ENCODE measurements at regions not wholly inside any gene's neighbourhood (a gene's known extent, or its start where the extent isn't known, plus 50 kb on each side); places are given as distances from the start of the nearest gene placed in this dataset.

GRCh38 chr20:6562111-6562510, 205.4 kb upstream of the BMP2 start:
- WGBS (ENCODE audit: insufficient coverage, insufficient read length): no CpG with 5 or more reads among the region's 3 CpGs
- Histone ChIP-seq H3K4me1 (ENCODE audit: control insufficient read depth, insufficient read depth, low read length) (no peaks in the 10 kb centered on the region), H3K27me3 (ENCODE audit: control insufficient read depth, insufficient read depth, low read length) (no peaks in the 10 kb centered on the region), H3K9me3 (ENCODE audit: control insufficient read depth, insufficient read depth, low read length) (no peaks in the 10 kb centered on the region), H3K36me3 (ENCODE audit: control insufficient read depth, insufficient read depth, low read length) (no peaks in the 10 kb centered on the region), H3K27ac (ENCODE audit: low read length) (no peak overlapping the region), H3K4me3 (ENCODE audit: low read length) (no peak overlapping the region)
- DNase-seq (ENCODE audit: low read depth, low spot score): no peak

DNA sequence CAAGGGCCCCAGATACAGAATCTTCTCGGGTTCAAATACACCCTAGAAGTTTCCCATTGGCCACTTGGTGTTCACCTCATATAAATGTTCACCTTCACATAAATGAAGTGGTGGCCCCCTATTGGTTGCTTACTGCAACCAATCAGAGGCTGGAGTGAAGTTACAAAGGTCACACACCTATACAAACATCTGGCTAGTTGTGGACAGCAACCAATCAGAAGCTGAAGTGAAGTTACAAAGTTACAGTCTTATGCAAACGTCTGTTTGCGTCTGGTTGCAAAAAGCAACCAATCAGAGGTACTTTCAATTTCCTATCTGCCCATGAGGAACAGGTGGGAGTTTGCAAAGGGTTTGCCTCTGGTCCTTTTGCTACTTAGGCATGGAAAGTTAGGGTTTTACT, 206.5 kb upstream of the BMP2 start:
- Histone ChIP-seq H3K4me3 (ENCODE audit: low read length) (no peak overlapping the region), H3K27ac (ENCODE audit: low read length) (no peak overlapping the region), H3K9me3 (ENCODE audit: control insufficient read depth, insufficient read depth, low read length) (no peaks in the 10 kb centered on the region), H3K4me1 (ENCODE audit: control insufficient read depth, insufficient read depth, low read length) (no peaks in the 10 kb centered on the region), H3K27me3 (ENCODE audit: control insufficient read depth, insufficient read depth, low read length) (no peaks in the 10 kb centered on the region), H3K36me3 (ENCODE audit: control insufficient read depth, insufficient read depth, low read length) (no peaks in the 10 kb centered on the region)
- DNase-seq (ENCODE audit: low read depth, low spot score): no peak
- WGBS (ENCODE audit: insufficient coverage, insufficient read length): no CpG with 5 or more reads among the region's 3 CpGs

DNA sequence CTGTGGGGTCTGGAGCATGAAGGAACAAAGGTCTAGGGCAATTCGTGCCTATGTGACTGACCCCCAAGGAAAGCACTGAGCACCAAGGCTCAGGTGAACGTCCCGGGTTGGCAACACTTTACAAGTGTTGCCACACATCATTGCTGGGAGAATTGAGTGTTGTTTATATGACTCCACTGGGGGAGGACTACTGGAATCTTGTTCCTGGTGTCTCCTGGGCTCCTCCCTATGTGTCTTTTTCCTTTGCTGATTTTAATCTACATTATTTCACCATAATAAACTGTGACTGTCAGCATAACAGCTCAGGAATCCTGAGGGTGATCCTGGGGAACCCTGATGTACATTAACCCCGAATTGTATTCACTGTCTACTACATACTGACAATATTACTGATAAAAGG, 207.7 kb upstream of the BMP2 start:
- Histone ChIP-seq H3K4me3 (ENCODE audit: low read length) (no peak overlapping the region), H3K27ac (ENCODE audit: low read length) (no peak overlapping the region), H3K27me3 (ENCODE audit: control insufficient read depth, insufficient read depth, low read length) (no peaks in the 10 kb centered on the region), H3K4me1 (ENCODE audit: control insufficient read depth, insufficient read depth, low read length) (no peaks in the 10 kb centered on the region), H3K36me3 (ENCODE audit: control insufficient read depth, insufficient read depth, low read length) (no peaks in the 10 kb centered on the region), H3K9me3 (ENCODE audit: control insufficient read depth, insufficient read depth, low read length) (no peaks in the 10 kb centered on the region)
- no CpG with 5 or more reads among the region's 4 CpGs for WGBS (ENCODE audit: insufficient coverage, insufficient read length)
- no peak for DNase-seq (ENCODE audit: low read depth, low spot score)

DNA sequence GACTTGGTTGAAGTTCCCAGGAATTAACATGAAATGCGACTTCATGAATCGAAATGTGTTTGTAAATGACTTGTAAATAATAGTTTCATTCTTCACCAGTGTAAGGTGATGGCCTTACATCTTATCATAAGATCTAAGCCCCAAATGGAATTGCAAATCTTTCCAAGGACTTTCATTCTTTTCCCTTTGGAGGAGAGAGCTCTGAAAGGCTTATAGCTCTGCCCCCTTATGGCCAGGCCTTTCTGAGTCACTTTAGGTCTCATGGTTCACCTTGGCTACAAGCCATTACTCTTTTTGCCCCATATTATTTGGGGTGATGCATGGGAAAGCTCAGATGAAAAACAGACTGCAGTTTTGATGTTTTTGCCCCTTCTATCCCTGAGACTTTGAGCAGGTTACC, 209.1 kb upstream of the BMP2 start:
- no CpG with 5 or more reads among the region's 2 CpGs for WGBS (ENCODE audit: insufficient coverage, insufficient read length)
- DNase-seq (ENCODE audit: low read depth, low spot score): no peak
- H3K27ac ChIP-seq (ENCODE audit: low read length): no peak overlapping the region
- H3K9me3 ChIP-seq (ENCODE audit: control insufficient read depth, insufficient read depth, low read length): no peaks in the 10 kb centered on the region
- H3K4me1 ChIP-seq (ENCODE audit: control insufficient read depth, insufficient read depth, low read length): no peaks in the 10 kb centered on the region
- no peaks in the 10 kb centered on the region for H3K27me3 ChIP-seq (ENCODE audit: control insufficient read depth, insufficient read depth, low read length)
- no peak overlapping the region for H3K4me3 ChIP-seq (ENCODE audit: low read length)
- no peaks in the 10 kb centered on the region for H3K36me3 ChIP-seq (ENCODE audit: control insufficient read depth, insufficient read depth, low read length)

DNA sequence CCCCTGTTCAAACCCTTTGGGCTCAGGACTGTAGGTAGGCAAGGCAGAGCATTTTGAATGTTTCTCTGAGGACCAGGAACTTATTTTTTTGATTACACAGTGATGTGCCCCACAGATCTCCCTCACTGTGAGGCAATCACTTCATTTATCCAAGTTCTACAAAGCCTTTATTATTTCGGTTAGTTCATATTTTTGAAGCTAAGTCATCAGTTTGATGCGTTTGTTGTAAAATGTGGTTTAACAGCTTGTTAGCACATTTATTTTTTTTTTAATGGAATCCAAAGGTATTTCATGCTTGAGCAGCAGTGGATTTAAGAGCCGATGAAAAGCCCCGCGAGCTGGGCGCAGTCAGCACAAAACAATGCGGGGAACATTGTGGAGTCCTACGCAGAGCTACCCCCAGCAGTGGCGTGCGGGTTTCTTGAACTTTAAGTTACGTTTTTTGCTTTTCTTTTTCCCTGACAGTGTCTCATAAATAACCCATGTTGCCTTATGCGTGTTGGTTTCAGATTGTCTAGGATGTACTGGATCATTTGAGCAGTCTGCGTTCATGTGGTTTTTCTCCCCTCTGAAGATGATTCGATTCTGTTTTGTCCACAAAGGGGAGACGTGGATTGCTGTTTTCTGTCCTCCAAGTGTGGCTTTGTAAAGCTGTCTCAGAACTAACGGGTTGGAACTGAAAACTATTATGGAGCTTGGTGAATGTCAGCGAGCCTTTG, 233.6 kb upstream of the BMP2 start:
- WGBS (ENCODE audit: insufficient coverage, insufficient read length): no CpG with 5 or more reads among the region's 17 CpGs
- H3K27ac ChIP-seq (ENCODE audit: low read length): no peak overlapping the region

GRCh38 chr20:6533351-6533750, 234.1 kb upstream of the BMP2 start:
- Histone ChIP-seq H3K27ac (ENCODE audit: low read length) (no peak overlapping the region), H3K36me3 (ENCODE audit: control insufficient read depth, insufficient read depth, low read length) (no peaks in the 10 kb centered on the region), H3K27me3 (ENCODE audit: control insufficient read depth, insufficient read depth, low read length) (no peaks in the 10 kb centered on the region), H3K9me3 (ENCODE audit: control insufficient read depth, insufficient read depth, low read length) (no peaks in the 10 kb centered on the region), H3K4me3 (ENCODE audit: low read length) (no peak overlapping the region), H3K4me1 (ENCODE audit: control insufficient read depth, insufficient read depth, low read length) (no peaks in the 10 kb centered on the region)
- DNase-seq (ENCODE audit: low read depth, low spot score): no peak
- WGBS (ENCODE audit: insufficient coverage, insufficient read length): no CpG with 5 or more reads among the region's 2 CpGs

More for the DNA sequence above, 233.6 kb upstream of the BMP2 start:
- Histone ChIP-seq H3K9me3 (ENCODE audit: control insufficient read depth, insufficient read depth, low read length) (no peaks in the 10 kb centered on the region), H3K36me3 (ENCODE audit: control insufficient read depth, insufficient read depth, low read length) (no peaks in the 10 kb centered on the region), H3K4me1 (ENCODE audit: control insufficient read depth, insufficient read depth, low read length) (no peaks in the 10 kb centered on the region), H3K27me3 (ENCODE audit: control insufficient read depth, insufficient read depth, low read length) (no peaks in the 10 kb centered on the region), H3K4me3 (ENCODE audit: low read length) (no peak overlapping the region)
- DNase-seq (ENCODE audit: low read depth, low spot score): no peak

GRCh38 chr20:6530779-6531315, 236.6 kb upstream of the BMP2 start:
- Histone ChIP-seq H3K27me3 (ENCODE audit: control insufficient read depth, insufficient read depth, low read length) (no peaks in the 10 kb centered on the region), H3K4me1 (ENCODE audit: control insufficient read depth, insufficient read depth, low read length) (no peaks in the 10 kb centered on the region), H3K9me3 (ENCODE audit: control insufficient read depth, insufficient read depth, low read length) (no peaks in the 10 kb centered on the region), H3K4me3 (ENCODE audit: low read length) (no peak overlapping the region), H3K27ac (ENCODE audit: low read length) (no peak overlapping the region), H3K36me3 (ENCODE audit: control insufficient read depth, insufficient read depth, low read length) (no peaks in the 10 kb centered on the region)
- WGBS (ENCODE audit: insufficient coverage, insufficient read length): no CpG with 5 or more reads among the region's 3 CpGs
- no peak for DNase-seq (ENCODE audit: low read depth, low spot score)

- Histone ChIP-seq H3K27ac (ENCODE audit: low read length) (no peak overlapping the region), H3K9me3 (ENCODE audit: control insufficient read depth, insufficient read depth, low read length) (no peaks in the 10 kb centered on the region), H3K27me3 (ENCODE audit: control insufficient read depth, insufficient read depth, low read length) (no peaks in the 10 kb centered on the region), H3K4me1 (ENCODE audit: control insufficient read depth, insufficient read depth, low read length) (no peaks in the 10 kb centered on the region), H3K4me3 (ENCODE audit: low read length) (no peak overlapping the region), H3K36me3 (ENCODE audit: control insufficient read depth, insufficient read depth, low read length) (no peaks in the 10 kb centered on the region)
- no peak for DNase-seq (ENCODE audit: low read depth, low spot score)
Measured at GRCh38 chr20:6530254-6530653, 237.2 kb upstream of the BMP2 start.

- no peaks in the 10 kb centered on the region for H3K4me1 ChIP-seq (ENCODE audit: control insufficient read depth, insufficient read depth, low read length)
- H3K27me3 ChIP-seq (ENCODE audit: control insufficient read depth, insufficient read depth, low read length): no peaks in the 10 kb centered on the region
- H3K36me3 ChIP-seq (ENCODE audit: control insufficient read depth, insufficient read depth, low read length): no peaks in the 10 kb centered on the region
- H3K4me3 ChIP-seq (ENCODE audit: low read length): no peak overlapping the region
- no peak overlapping the region for H3K27ac ChIP-seq (ENCODE audit: low read length)
- DNase-seq (ENCODE audit: low read depth, low spot score): peak; percentile 7
- no CpG with 5 or more reads among the region's 6 CpGs for WGBS (ENCODE audit: insufficient coverage, insufficient read length)
- no peaks in the 10 kb centered on the region for H3K9me3 ChIP-seq (ENCODE audit: control insufficient read depth, insufficient read depth, low read length)
Measured at GRCh38 chr20:6525447-6526303, 241.8 kb upstream of the BMP2 start.

GRCh38 chr20:6524305-6524704, 243.2 kb upstream of the BMP2 start:
- Histone ChIP-seq H3K36me3 (ENCODE audit: control insufficient read depth, insufficient read depth, low read length) (no peaks in the 10 kb centered on the region), H3K27me3 (ENCODE audit: control insufficient read depth, insufficient read depth, low read length) (no peaks in the 10 kb centered on the region), H3K4me1 (ENCODE audit: control insufficient read depth, insufficient read depth, low read length) (no peaks in the 10 kb centered on the region), H3K27ac (ENCODE audit: low read length) (no peak overlapping the region), H3K9me3 (ENCODE audit: control insufficient read depth, insufficient read depth, low read length) (no peaks in the 10 kb centered on the region), H3K4me3 (ENCODE audit: low read length) (no peak overlapping the region)
- DNase-seq (ENCODE audit: low read depth, low spot score): no peak
- no CpG with 5 or more reads among the region's 3 CpGs for WGBS (ENCODE audit: insufficient coverage, insufficient read length)
